ENCODE measurements at regions not wholly inside any gene's neighbourhood (a gene's known extent, or its start where the extent isn't known, plus 50 kb on each side); places are given as distances from the start of the nearest gene placed in this dataset.
A peak's percentile ranks its signal among the peaks of the same experiment; 100 is the strongest.
"Not testable (repeated sequence)": the region's sequence is repeated elsewhere in the genome, so short reads cannot be mapped to it uniquely, and the experiment has no call there.

DNA sequence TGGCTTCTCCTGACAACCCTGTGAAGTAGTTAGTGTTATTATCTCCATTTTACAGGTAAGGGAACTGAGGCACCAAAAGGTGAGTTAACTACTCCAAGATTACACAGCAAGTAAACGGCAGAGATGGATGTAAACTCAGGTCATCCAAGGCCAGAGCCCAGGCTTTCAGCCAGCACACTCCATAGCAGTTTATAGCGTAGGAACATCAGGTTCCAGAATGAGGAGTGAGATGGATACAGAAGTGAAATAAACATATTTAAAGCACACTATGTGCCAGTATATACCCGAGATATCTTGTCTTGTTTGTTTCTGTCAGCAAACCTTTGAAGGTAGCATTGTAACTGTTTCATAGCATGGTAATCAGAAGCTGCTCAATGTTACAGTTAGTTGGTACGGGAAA, 279.0 kb downstream of the OXSM start:
- no peak for DNase-seq (ENCODE audit: low read depth, low spot score)

DNA sequence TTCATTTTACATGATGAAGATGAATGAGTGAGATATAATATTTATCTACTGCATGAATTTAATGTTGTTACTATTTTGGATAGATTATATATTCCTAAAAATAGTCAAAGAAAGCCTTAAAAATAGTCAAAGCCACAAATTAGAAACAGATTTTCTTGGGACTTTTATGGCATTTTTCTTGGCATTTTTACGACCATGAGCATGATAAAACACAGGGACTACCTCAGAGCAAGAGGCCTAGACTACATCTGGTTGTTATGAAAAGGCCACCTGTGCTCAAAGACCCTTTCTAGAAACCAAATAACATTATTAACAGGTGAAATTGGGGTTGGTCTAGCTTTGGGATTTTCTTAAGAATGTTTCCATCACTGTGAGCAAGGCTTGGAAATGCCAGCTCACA, 281.0 kb downstream of the OXSM start:
- no peak for DNase-seq (ENCODE audit: low read depth, low spot score)

GRCh38 chr3:26074080-26074479, 284.2 kb downstream of the OXSM start:
- no peak for DNase-seq (ENCODE audit: low read depth, low spot score)

- no peak for DNase-seq (ENCODE audit: low read depth, low spot score)
These were observed 288.6 kb downstream of the OXSM start for GRCh38 chr3:26078539-26078938.

DNA sequence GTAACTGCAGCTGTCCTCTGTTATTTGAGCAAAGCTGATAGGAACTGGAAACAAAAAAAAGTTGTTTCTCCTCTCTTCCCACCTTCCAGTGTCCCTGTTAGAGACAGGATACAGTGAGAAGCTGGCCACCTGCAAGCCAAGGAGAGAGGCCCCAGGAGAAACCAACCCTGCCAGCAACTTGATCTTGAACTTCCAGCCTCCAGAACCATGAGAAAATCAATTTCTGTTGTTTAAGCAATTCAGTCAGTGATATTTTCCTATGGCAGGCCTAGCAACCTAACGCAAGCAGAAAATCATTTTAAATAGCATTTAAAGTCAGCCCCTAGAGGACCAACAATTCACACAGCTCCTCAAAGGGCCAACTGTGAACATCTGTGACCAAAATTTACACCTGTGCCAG, 291.3 kb downstream of the OXSM start:
- DNase-seq (ENCODE audit: low read depth, low spot score), result no peak

- no peak for DNase-seq (ENCODE audit: low read depth, low spot score)
These were observed 291.9 kb downstream of the OXSM start for GRCh38 chr3:26081806-26082205.

GRCh38 chr3:26082911-26083310, 293.0 kb downstream of the OXSM start:
- DNase-seq (ENCODE audit: low read depth, low spot score), result no peak

DNA sequence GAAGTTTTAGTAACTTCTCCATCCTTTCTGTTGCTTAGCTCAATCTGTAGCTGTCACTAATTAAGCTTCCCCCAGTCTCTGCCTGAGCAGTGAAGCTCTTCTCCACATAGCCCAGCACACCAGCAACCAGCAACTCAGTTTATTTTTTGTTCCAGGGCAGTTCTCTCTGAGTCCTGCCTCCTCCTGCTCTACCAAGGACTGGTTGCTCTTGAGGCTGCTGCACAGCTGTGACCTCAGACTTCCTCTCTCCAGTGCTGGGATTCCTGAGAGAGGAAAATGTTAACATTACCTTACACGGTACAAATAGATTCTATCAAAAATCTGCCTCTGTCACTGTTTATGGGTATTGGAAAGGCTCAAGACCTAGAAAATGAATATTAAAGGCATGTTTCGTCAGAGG, 294.7 kb downstream of the OXSM start:
- no peak for DNase-seq (ENCODE audit: low read depth, low spot score)

- DNase-seq (ENCODE audit: low read depth, low spot score), result no peak
These were observed 297.9 kb downstream of the OXSM start for GRCh38 chr3:26087751-26088150.

DNA sequence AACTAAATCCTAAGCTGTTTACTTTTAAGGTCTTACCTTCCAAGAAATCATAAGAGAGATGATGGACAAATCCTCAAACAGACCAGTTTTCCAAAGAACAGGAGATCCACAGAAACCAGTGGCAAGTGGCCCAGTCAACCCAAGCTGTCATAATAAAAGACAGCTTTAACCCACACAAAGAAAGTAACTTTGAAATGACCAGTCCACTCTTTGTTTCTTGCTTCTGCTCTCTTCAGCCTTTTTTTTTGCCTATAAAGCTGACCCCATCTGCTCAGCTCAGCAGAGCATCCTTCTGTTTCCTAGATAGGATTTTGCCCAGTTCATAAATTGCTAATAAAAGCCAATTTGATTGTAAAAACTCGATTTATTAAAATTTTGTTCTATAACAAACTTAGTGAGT, 299.4 kb downstream of the OXSM start:
- no peak for DNase-seq (ENCODE audit: low read depth, low spot score)

GRCh38 chr3:26090589-26090988, 300.7 kb downstream of the OXSM start:
- no peak for DNase-seq (ENCODE audit: low read depth, low spot score)

DNA sequence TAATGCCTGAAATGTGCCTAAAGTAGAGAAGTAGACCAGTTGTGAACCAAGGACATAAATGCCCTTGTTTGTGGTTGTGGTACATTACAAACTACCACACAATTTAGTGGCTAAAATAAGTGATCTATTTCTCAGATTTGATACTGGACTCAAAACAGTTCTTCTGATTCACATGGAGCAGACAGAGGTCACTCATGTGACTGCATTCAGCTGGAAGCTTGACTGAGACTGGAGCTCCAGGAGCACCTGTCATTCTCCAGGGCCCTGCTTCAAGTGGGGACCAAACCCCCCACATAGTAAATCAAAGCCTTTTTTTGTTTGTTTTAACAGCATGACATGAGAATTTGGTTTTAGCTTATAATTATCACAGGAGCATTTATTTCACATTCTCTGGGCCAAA, 301.2 kb downstream of the OXSM start:
- DNase-seq (ENCODE audit: low read depth, low spot score), result no peak

- peak; percentile 14 for DNase-seq (ENCODE audit: low read depth, low spot score)
These were observed 301.7 kb downstream of the OXSM start for GRCh38 chr3:26091626-26092025.

DNA sequence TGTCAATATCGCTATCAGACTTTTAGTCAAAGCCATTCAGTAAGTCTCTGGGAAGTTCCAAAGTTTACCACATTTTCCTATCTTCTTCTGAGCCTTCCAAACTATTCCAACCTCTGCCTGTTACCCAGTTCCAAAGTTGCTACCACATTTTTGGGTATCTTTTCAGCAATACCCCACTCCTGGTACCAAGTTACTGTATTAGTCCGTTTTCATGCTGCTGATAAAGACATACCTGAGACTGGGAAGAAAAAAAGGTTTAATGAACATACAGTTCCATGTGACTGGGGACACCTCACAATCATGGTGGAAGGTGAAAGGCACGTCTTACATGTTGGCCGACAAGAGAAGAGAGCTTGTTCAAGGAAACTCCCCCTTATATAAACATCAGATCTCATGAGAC, 307.2 kb downstream of the OXSM start:
- not testable (repeated sequence) for DNase-seq (ENCODE audit: low read depth, low spot score)

DNA sequence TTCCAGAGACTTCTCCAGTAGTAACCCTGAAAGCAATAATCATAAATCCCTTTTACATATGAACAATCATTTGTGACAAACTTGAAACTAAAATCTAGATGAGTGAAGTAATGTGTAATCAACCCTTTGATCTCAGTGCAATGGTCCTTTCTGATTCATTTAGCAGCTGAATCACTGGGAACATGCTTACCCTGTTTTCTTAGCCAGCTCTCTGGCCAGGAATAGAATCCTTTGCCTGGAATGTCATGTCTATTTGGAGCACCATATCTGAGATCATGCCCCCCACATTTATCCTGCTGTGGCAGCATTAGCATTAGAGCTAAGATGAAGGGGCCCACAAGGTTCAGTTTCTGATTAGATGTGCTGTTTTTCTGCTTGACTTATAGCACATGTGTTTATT, 309.8 kb downstream of the OXSM start:
- DNase-seq (ENCODE audit: low read depth, low spot score), result peak; percentile 74

DNA sequence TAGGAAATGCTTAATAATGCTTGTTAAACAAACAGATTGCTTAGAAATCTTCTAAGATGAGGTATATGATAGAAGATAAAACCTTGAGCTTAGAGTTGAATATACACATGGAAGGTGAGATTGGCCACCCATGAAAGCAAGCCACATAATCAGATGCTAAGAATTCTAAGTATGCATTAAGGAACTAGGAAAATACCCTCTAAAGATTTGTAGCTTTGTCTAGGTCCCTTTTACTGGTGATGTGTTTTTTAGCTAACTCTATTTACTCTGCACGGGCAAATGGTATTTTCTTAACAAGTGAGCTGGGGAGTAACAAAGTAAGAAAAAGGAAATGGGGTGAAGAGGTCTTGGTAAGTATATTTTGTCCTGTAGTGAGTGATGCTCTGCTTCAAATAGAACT, 310.3 kb downstream of the OXSM start:
- DNase-seq (ENCODE audit: low read depth, low spot score), result peak; percentile 41

DNA sequence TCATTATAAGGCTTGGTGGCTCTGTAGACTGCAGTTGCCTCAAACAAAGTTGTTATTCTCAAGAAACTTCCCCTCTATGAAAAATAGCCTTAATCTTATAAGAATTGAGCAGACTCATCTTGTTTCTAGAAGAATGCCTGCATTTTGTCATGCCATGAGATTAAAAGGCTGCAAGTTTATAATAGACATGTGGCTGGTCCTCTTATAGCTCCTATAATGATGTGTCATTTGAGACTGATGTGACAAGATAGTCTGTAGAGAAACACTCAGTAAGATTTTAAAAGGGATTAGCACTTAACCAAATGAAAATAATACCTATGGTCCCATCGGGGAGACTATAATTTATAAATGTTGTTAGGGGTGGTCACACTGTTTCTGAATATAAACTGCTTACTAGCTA, 312.5 kb downstream of the OXSM start:
- DNase-seq (ENCODE audit: low read depth, low spot score), result no peak

DNA sequence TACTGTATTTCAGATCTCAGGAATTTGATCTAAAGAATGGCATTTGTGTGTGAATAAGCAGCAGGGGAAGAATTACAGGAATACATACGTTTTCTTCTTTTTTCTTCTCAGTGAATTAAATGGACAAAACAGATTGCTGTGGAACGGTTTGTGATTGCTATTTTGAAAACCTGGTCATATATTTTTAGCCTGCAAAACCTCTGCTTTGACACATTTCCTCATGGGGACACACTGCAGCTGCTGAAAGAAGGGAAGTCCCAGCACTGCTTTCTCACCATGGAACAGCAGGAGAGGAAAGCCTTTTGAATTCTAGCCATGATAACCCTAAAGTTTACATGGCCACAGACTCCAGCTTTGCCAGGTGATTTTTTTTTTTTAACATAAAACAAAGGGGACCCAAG, 315.0 kb downstream of the OXSM start:
- no peak for DNase-seq (ENCODE audit: low read depth, low spot score)

- DNase-seq (ENCODE audit: low read depth, low spot score), result no peak
These were observed 315.4 kb downstream of the OXSM start for GRCh38 chr3:26105261-26105660.

GRCh38 chr3:26106228-26106627, 316.3 kb downstream of the OXSM start:
- DNase-seq (ENCODE audit: low read depth, low spot score), result peak; percentile 23

GRCh38 chr3:26108846-26109489, 319.1 kb downstream of the OXSM start:
- DNase-seq (ENCODE audit: low read depth, low spot score), result no peak

DNA sequence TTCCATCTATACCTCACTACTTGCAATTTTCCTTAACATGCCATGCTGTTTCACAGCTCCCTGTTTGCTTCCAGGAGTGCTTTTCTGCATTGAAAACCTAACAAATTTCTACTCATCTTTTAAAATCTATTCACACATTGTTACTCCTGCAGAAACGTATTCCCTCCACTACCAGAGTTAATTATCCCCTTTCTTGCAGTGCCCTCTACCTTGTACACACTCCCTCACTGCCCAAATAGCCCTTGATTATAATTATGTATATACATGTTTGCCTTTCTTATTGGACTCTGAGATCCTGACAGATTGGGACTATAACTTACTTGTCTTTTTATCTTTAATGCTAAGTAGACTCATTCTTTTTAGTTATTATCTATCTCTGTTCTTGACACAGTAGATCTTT, 325.0 kb downstream of the OXSM start:
- DNase-seq (ENCODE audit: low read depth, low spot score), result no peak

GRCh38 chr3:26118165-26118564, 328.3 kb downstream of the OXSM start:
- DNase-seq (ENCODE audit: low read depth, low spot score), result peak; percentile 41

- DNase-seq (ENCODE audit: low read depth, low spot score), result no peak
These were observed 343.1 kb downstream of the OXSM start for GRCh38 chr3:26132942-26133341.
